GM12801 (cell line): ENCODE measurements at regions not wholly inside any gene's neighbourhood (a gene's known extent, or its start where the extent isn't known, plus 50 kb on each side); places are given as distances from the start of the nearest gene placed in this dataset.

Source experiments
- CTCF ChIP-seq: IDR thresholded peaks from one replicate; pipeline ENCODE4 v1.5.1; 2011; ENCODE audit warnings: control low read depth; ENCODE audit not compliant: insufficient read length; ENCODE audit errors: extremely low read depth

- TF ChIP-seq CTCF: no peak
These were observed 264.6 kb upstream of the THUMPD2 start for GRCh38 chr2:40043641-40044040.

GRCh38 chr2:40043191-40043590, 264.1 kb upstream of the THUMPD2 start:
- TF ChIP-seq CTCF: no peak

GRCh38 chr2:40041422-40042382, 262.6 kb upstream of the THUMPD2 start:
- no peak for TF ChIP-seq CTCF

GRCh38 chr2:40039549-40039948, 260.5 kb upstream of the THUMPD2 start:
- no peak for TF ChIP-seq CTCF

GRCh38 chr2:40038646-40039045, 259.6 kb upstream of the THUMPD2 start:
- TF ChIP-seq CTCF: no peak

- TF ChIP-seq CTCF: no peak
These were observed 258.2 kb upstream of the THUMPD2 start for GRCh38 chr2:40037303-40037702.

- no peak for TF ChIP-seq CTCF
These were observed 257.2 kb upstream of the THUMPD2 start for GRCh38 chr2:40036241-40036640.
